HEK293T (cell line): ENCODE measurements at regions not wholly inside any gene's neighbourhood (a gene's known extent, or its start where the extent isn't known, plus 50 kb on each side); places are given as distances from the start of the nearest gene placed in this dataset.

Source experiments
- ARNT ChIP-seq: fragments of 450-650 bp; IDR thresholded peaks from 2 replicates; pipeline ENCODE4 v1.6.1; 2017; ENCODE audit warnings: mild to moderate bottlenecking
- BHLHE40 ChIP-seq: fragments of 450-650 bp; IDR thresholded peaks from 2 replicates; pipeline ENCODE4 v1.6.1; 2016; ENCODE audit warnings: mild to moderate bottlenecking, moderate library complexity, borderline replicate concordance
- CTBP1 ChIP-seq: fragments of 450-650 bp; IDR thresholded peaks from 2 replicates; pipeline ENCODE4 v1.6.1; 2016; ENCODE audit warnings: borderline replicate concordance
- ELF4 ChIP-seq: fragments of 450-650 bp; IDR thresholded peaks from 2 replicates; pipeline ENCODE4 v1.6.1; 2017; ENCODE audit warnings: antibody characterized with exemption
- FOXK2 ChIP-seq: fragments of 450-650 bp; IDR thresholded peaks from 2 replicates; pipeline ENCODE4 v1.6.1; 2016; ENCODE audit warnings: mild to moderate bottlenecking
- FOXM1 ChIP-seq: fragments of 450-650 bp; IDR thresholded peaks from 2 replicates; pipeline ENCODE4 v1.6.1; 2017; ENCODE audit warnings: mild to moderate bottlenecking, borderline replicate concordance
- L3MBTL2 ChIP-seq: fragments of 450-650 bp; conservative IDR thresholded peaks from 2 replicates; pipeline ENCODE4 v1.6.1; 2016; ENCODE audit warnings: mild to moderate bottlenecking
- LEF1 ChIP-seq: fragments of 450-650 bp; IDR thresholded peaks from 2 replicates; pipeline ENCODE4 v1.6.1; 2017; ENCODE audit warnings: mild to moderate bottlenecking, borderline replicate concordance
- NFRKB ChIP-seq: fragments of 450-650 bp; IDR thresholded peaks from 2 replicates; pipeline ENCODE4 v1.6.1; 2016; ENCODE audit warnings: mild to moderate bottlenecking, moderate library complexity
- SP1 ChIP-seq: fragments of 450-650 bp; IDR thresholded peaks from 2 replicates; pipeline ENCODE4 v1.6.1; 2017
- SUZ12 ChIP-seq: fragments of 450-650 bp; IDR thresholded peaks from 2 replicates; pipeline ENCODE4 v1.6.1; 2016; ENCODE audit warnings: mild to moderate bottlenecking
- TARDBP ChIP-seq: fragments of 450-650 bp; IDR thresholded peaks from 2 replicates; pipeline ENCODE4 v1.6.1; 2016
- ZNF384 ChIP-seq: fragments of 450-650 bp; IDR thresholded peaks from 2 replicates; pipeline ENCODE4 v1.6.1; 2016

- TF ChIP-seq FOXK2 (no peak), SP1 (no peak), LEF1 (no peak), SUZ12 (no peak), BHLHE40 (no peak), TARDBP (no peak), FOXM1 (no peak), ELF4 (no peak), CTBP1 (no peak), ZNF384 (no peak), NFRKB (no peak), L3MBTL2 (no peak), ARNT (no peak)
These were observed 156.8 kb upstream of the CDIN1 start for GRCh38 chr15:36422631-36423030.
